ENCODE measurements at regions not wholly inside any gene's neighbourhood (a gene's known extent, or its start where the extent isn't known, plus 50 kb on each side); places are given as distances from the start of the nearest gene placed in this dataset.

- Histone ChIP-seq H3K27me3 (replicated peaks; ENCODE audit: insufficient read depth) (no peaks in the 10 kb centered on the region), H3K36me3 (ENCODE audit: low read depth) (no peaks in the 10 kb centered on the region), H3K4me2 (ENCODE audit: unreplicated experiment) (no peak overlapping the region), H3K9me3 (ENCODE audit: low read depth) (no peaks in the 10 kb centered on the region), H2AFZ (no peak overlapping the region), H3K4me3 (no peak overlapping the region), H3K27ac (no peak overlapping the region), H3K9ac (no peak overlapping the region), H3K4me1 (ENCODE audit: insufficient read depth) (no peaks in the 10 kb centered on the region), H3K9me2 (ENCODE audit: insufficient read depth) (no peaks in the 10 kb centered on the region), H3F3A (ENCODE audit: insufficient read depth) (no peaks in the 10 kb centered on the region), H3K79me2 (ENCODE audit: insufficient read depth) (no peaks in the 10 kb centered on the region), H4K20me1 (ENCODE audit: insufficient read depth) (no peaks in the 10 kb centered on the region)
- DNase-seq, result no peak
- 58 to 64% methylated on average over 7 of the region's 7 CpGs for WGBS, 2 experiments (ENCODE audit: low coverage in 1 of 2, low lambda C conversion rate in 2 of 2, missing lambda C conversion rate in 2 of 2)
- no peak for TF ChIP-seq EZH2phosphoT487 (IDR thresholded peaks at IDR 0.05; ENCODE audit: insufficient read depth, low read depth)
- no peak for TF ChIP-seq EZH2 (IDR thresholded peaks at IDR 0.05; ENCODE audit: insufficient read depth, poor library complexity, severe bottlenecking)
- in situ Hi-C loops (cut with MboI), result no loop called here
Observed at GRCh38 chr4:152004801-152005200, 244.0 kb upstream of the GATB start.

DNA sequence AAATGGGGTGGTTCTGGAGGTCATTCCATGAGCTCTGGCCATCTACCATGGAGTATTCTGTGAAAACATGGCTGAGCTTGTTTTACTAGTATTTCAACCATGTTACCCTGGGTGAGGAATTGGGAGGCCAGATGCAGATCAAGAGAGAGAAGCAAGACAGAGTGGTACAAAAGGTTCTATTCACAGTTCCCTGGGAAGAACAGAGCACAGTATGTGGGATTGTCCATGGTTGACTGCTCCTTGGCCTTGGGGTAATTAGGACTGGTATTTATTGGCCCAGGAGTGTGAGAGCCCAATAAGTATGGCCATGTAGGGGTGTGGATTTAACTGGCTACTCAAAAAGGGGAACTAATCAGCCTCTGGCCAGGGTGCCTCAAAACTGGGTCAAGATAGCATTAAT, 239.7 kb upstream of the GATB start:
- Histone ChIP-seq H3K4me2 (ENCODE audit: unreplicated experiment) (no peak overlapping the region), H3K9me3 (ENCODE audit: low read depth) (no peaks in the 10 kb centered on the region), H3K27me3 (replicated peaks; ENCODE audit: insufficient read depth) (no peaks in the 10 kb centered on the region), H3K79me2 (ENCODE audit: insufficient read depth) (no peaks in the 10 kb centered on the region), H3K4me3 (no peak overlapping the region), H3K27ac (no peak overlapping the region), H3K9me2 (ENCODE audit: insufficient read depth) (no peaks in the 10 kb centered on the region), H3F3A (ENCODE audit: insufficient read depth) (no peaks in the 10 kb centered on the region), H3K36me3 (ENCODE audit: low read depth) (no peaks in the 10 kb centered on the region), H2AFZ (no peak overlapping the region), H4K20me1 (ENCODE audit: insufficient read depth) (no peaks in the 10 kb centered on the region), H3K4me1 (ENCODE audit: insufficient read depth) (no peaks in the 10 kb centered on the region), H3K9ac (no peak overlapping the region)
- no peak for TF ChIP-seq EZH2 (IDR thresholded peaks at IDR 0.05; ENCODE audit: insufficient read depth, poor library complexity, severe bottlenecking)
- no peak for TF ChIP-seq EZH2phosphoT487 (IDR thresholded peaks at IDR 0.05; ENCODE audit: insufficient read depth, low read depth)
- no peak for DNase-seq
- in situ Hi-C loops (cut with MboI), result no loop called here

- no peaks in the 10 kb centered on the region for H3K36me3 ChIP-seq (ENCODE audit: low read depth)
Observed at GRCh38 chr4:151998723-151999122, 237.9 kb upstream of the GATB start.

DNA sequence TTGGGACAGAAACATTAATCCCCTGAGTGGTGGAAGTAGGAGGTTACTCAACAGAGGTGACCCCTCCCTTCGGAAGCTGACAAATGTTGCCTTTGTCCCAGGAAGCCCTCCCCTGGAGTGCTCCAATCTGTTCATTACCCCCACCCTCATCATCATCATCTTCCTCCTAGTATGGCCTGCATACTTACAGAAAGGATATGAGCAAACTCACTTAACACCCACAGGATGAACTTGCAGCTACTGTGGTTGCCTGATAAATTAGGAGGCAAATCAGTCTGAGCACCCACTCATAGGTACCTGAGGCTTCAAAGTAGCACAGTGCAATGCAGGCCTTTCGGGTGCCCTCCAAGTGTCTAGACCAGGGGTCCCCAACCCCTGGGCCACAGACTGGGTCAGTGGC, 236.7 kb upstream of the GATB start:
- Histone ChIP-seq H3K4me1 (ENCODE audit: insufficient read depth) (no peaks in the 10 kb centered on the region), H4K20me1 (ENCODE audit: insufficient read depth) (no peaks in the 10 kb centered on the region), H3K9me2 (ENCODE audit: insufficient read depth) (no peaks in the 10 kb centered on the region), H3K4me3 (no peak overlapping the region), H3K79me2 (ENCODE audit: insufficient read depth) (no peaks in the 10 kb centered on the region), H3K27ac (no peak overlapping the region), H2AFZ (no peak overlapping the region), H3K4me2 (ENCODE audit: unreplicated experiment) (no peak overlapping the region), H3K9me3 (ENCODE audit: low read depth) (no peaks in the 10 kb centered on the region), H3K27me3 (replicated peaks; ENCODE audit: insufficient read depth) (no peaks in the 10 kb centered on the region), H3F3A (ENCODE audit: insufficient read depth) (no peaks in the 10 kb centered on the region), H3K36me3 (ENCODE audit: low read depth) (no peaks in the 10 kb centered on the region), H3K9ac (no peak overlapping the region)
- WGBS, 2 experiments (ENCODE audit: low coverage in 1 of 2, low lambda C conversion rate in 2 of 2, missing lambda C conversion rate in 2 of 2), result 87 to 95% methylated on average over 2 of the region's 2 CpGs
- in situ Hi-C loops (cut with MboI), result no loop called here
- no peak for DNase-seq
- TF ChIP-seq EZH2phosphoT487 (IDR thresholded peaks at IDR 0.05; ENCODE audit: insufficient read depth, low read depth), result no peak
- TF ChIP-seq EZH2 (IDR thresholded peaks at IDR 0.05; ENCODE audit: insufficient read depth, poor library complexity, severe bottlenecking), result no peak

More at GRCh38 chr4:151998723-151999122, 237.9 kb upstream of the GATB start:
- Histone ChIP-seq H3K9ac (no peak overlapping the region), H4K20me1 (ENCODE audit: insufficient read depth) (no peaks in the 10 kb centered on the region), H3K9me2 (ENCODE audit: insufficient read depth) (no peaks in the 10 kb centered on the region), H2AFZ (no peak overlapping the region), H3K27me3 (replicated peaks; ENCODE audit: insufficient read depth) (no peaks in the 10 kb centered on the region), H3F3A (ENCODE audit: insufficient read depth) (no peaks in the 10 kb centered on the region), H3K4me1 (ENCODE audit: insufficient read depth) (no peaks in the 10 kb centered on the region), H3K4me2 (ENCODE audit: unreplicated experiment) (no peak overlapping the region), H3K4me3 (no peak overlapping the region), H3K9me3 (ENCODE audit: low read depth) (no peaks in the 10 kb centered on the region), H3K27ac (no peak overlapping the region), H3K79me2 (ENCODE audit: insufficient read depth) (no peaks in the 10 kb centered on the region)
- DNase-seq, result no peak
- TF ChIP-seq EZH2 (IDR thresholded peaks at IDR 0.05; ENCODE audit: insufficient read depth, poor library complexity, severe bottlenecking) (no peak), EZH2phosphoT487 (IDR thresholded peaks at IDR 0.05; ENCODE audit: insufficient read depth, low read depth) (no peak)
- WGBS, 2 experiments (ENCODE audit: low coverage in 1 of 2, low lambda C conversion rate in 2 of 2, missing lambda C conversion rate in 2 of 2), result 78 to 79% methylated on average over 9 of the region's 9 CpGs
- in situ Hi-C loops (cut with MboI), result no loop called here

DNA sequence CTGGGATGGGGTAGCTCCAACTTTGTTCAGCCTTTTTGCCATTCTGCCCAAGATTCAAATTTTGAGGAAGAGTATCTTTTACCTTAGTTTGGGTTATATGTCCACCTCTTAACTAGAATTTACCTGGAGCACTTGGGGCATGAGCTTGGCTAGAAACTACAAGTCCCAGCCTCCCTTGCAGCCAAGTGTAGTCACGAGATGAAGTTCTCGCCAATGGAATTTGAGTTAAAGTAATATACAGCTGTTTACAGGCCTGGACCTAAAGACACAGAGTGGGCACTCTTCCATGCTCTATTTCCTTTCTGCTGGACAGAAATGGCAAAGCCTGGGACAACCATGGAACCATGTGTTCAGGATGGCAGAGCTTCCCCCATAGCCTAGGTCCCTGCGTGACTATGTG, 233.6 kb upstream of the GATB start:
- 86 to 93% methylated on average over 3 of the region's 3 CpGs for WGBS, 2 experiments (ENCODE audit: low coverage in 1 of 2, low lambda C conversion rate in 2 of 2, missing lambda C conversion rate in 2 of 2)
- peaks cover 18% of the 10 kb centered on the region for H3K4me1 ChIP-seq (ENCODE audit: insufficient read depth)
- H3K9me2 ChIP-seq (ENCODE audit: insufficient read depth), result no peaks in the 10 kb centered on the region
- in situ Hi-C loops (cut with MboI), result no loop called here
- no peaks in the 10 kb centered on the region for H3K36me3 ChIP-seq (ENCODE audit: low read depth)
- no peaks in the 10 kb centered on the region for H4K20me1 ChIP-seq (ENCODE audit: insufficient read depth)
- H3K27me3 ChIP-seq (replicated peaks; ENCODE audit: insufficient read depth), result no peaks in the 10 kb centered on the region
- no peak overlapping the region for H3K27ac ChIP-seq
- H3F3A ChIP-seq (ENCODE audit: insufficient read depth), result peaks cover 21% of the 10 kb centered on the region
- H3K4me3 ChIP-seq, result no peak overlapping the region
- H2AFZ ChIP-seq, result no peak overlapping the region
- TF ChIP-seq EZH2 (IDR thresholded peaks at IDR 0.05; ENCODE audit: insufficient read depth, poor library complexity, severe bottlenecking), result no peak
- no peak for TF ChIP-seq EZH2phosphoT487 (IDR thresholded peaks at IDR 0.05; ENCODE audit: insufficient read depth, low read depth)
- no peaks in the 10 kb centered on the region for H3K79me2 ChIP-seq (ENCODE audit: insufficient read depth)
- H3K4me2 ChIP-seq (ENCODE audit: unreplicated experiment), result no peak overlapping the region
- H3K9ac ChIP-seq, result no peak overlapping the region
- no peak for DNase-seq
- H3K9me3 ChIP-seq (ENCODE audit: low read depth), result no peaks in the 10 kb centered on the region

Data from GM23248 (cell line).